Testis (tissue), 2 donors: ENCODE measurements at regions not wholly inside any gene's neighbourhood (a gene's known extent, or its start where the extent isn't known, plus 50 kb on each side); places are given as distances from the start of the nearest gene placed in this dataset.

Experiments used
- DNase-seq: peaks from one replicate; pipeline ENCODE4 v3.0.0-alpha.2; 2019
- H3K27ac ChIP-seq, 2 donors: fragments of 200-600 bp; sonication (generic); one replicate each; pipeline ENCODE4 v1.5.1; 2019
- H3K27me3 ChIP-seq: fragments of 200-600 bp; sonication (generic); one replicate; pipeline ENCODE4 v1.5.1; 2019
- H3K36me3 ChIP-seq: fragments of 200-600 bp; sonication (generic); one replicate; pipeline ENCODE4 v1.5.1; 2017; ENCODE audit warnings: low read depth; ENCODE audit errors: missing control alignments
- H3K4me1 ChIP-seq: fragments of 200-600 bp; sonication (generic); one replicate; pipeline ENCODE4 v1.5.1; 2019
- H3K4me3 ChIP-seq, 2 donors: fragments of 200-600 bp; sonication (generic); one replicate each; pipeline ENCODE4 v1.5.1; 2017 to 2019
- H3K9me3 ChIP-seq: fragments of 200-600 bp; sonication (generic); one replicate; pipeline ENCODE4 v1.5.1; 2017
- POLR2A ChIP-seq: fragments of 450-650 bp; IDR thresholded peaks from one replicate; pipeline ENCODE4 v1.6.1; 2017; ENCODE audit warnings: antibody characterized with exemption, mild to moderate bottlenecking, moderate library complexity
- WGBS, 2 donors: methylation state at CpG; one replicate each; pipeline ENCODE4 v1.1.5; 2018; 5-methylcytosine and 5-hydroxymethylcytosine counted together
- intact Hi-C: fragments of 100-400 bp; cut with DNase I; formaldehyde crosslinking; loops from one replicate; pipeline ENCODE4 v1.15.1; 2023; ENCODE audit warnings: low total_unique reads
- TF ChIP-seq, protein P1 (sequence below), 3 experiments: fragments of 450-650 bp in 2 of 3; fragments of 200-600 bp in 1 of 3; sonication (generic) in 1 of 3; IDR thresholded peaks; one replicate each; pipeline ENCODE4 v1.5.1; 2016 to 2019; ENCODE audit warnings: antibody characterized with exemption in 3 of 3, mild to moderate bottlenecking in 2 of 3, moderate library complexity in 1 of 3

DNA sequence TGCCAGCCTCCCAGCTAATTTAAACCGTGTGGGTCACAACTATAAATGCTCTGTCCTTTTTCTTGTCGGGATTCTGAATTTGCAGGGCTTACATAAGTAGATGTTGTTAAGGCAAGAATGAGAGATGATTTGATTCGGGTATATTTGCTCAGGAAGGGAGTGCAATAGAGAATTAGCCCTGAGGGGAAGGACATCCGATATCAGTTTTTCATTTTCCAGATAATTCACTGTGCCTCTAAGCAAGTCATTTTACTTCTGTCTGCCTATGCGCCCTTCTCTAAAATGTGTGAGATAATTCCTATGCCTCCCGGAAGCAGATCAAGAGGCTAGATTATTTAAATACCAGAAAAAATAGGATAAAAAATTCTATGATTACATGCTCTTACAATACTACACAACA, 300.5 kb downstream of the RMST start:
- intact Hi-C loops, result no loop called here
- TF ChIP-seq, protein P1, sequence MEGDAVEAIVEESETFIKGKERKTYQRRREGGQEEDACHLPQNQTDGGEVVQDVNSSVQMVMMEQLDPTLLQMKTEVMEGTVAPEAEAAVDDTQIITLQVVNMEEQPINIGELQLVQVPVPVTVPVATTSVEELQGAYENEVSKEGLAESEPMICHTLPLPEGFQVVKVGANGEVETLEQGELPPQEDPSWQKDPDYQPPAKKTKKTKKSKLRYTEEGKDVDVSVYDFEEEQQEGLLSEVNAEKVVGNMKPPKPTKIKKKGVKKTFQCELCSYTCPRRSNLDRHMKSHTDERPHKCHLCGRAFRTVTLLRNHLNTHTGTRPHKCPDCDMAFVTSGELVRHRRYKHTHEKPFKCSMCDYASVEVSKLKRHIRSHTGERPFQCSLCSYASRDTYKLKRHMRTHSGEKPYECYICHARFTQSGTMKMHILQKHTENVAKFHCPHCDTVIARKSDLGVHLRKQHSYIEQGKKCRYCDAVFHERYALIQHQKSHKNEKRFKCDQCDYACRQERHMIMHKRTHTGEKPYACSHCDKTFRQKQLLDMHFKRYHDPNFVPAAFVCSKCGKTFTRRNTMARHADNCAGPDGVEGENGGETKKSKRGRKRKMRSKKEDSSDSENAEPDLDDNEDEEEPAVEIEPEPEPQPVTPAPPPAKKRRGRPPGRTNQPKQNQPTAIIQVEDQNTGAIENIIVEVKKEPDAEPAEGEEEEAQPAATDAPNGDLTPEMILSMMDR (IDR thresholded peaks at IDR 0.05), result no peak
- Histone ChIP-seq H3K4me1 (no peaks in the 10 kb centered on the region), H3K36me3 (no peaks in the 10 kb centered on the region), H3K4me3 (no peak overlapping the region), H3K27ac (no peak overlapping the region), H3K27me3 (no peaks in the 10 kb centered on the region), H3K9me3 (no peaks in the 10 kb centered on the region)
- no peak for DNase-seq
- WGBS, 2 donors, result 73 to 82% methylated on average over 6 of the region's 6 CpGs

DNA sequence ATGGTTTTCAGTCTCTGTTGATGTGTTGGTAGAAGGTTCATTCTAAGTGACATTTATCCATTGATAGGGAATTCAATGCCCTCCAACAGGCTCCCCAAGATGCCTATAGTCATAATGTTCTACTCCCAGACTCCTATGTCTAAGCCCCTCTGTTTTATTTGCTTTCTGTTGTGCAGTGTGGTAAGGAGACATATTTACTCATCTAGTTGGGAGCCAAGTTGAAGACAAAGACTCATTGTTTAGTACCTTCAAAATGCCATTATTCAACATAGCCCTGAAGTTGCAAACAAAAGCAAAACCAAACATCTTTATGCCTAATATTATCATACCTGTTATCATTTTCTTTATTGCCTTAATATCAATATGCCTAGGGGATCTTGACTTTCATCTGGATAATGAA, 302.1 kb downstream of the RMST start:
- no peak overlapping the region for H3K27ac ChIP-seq
- no peaks in the 10 kb centered on the region for H3K27me3 ChIP-seq
- H3K4me3 ChIP-seq, result no peak overlapping the region
- TF ChIP-seq, protein P1 (IDR thresholded peaks at IDR 0.05), result no peak
- TF ChIP-seq POLR2A, result no peak
- H3K36me3 ChIP-seq, result no peaks in the 10 kb centered on the region
- intact Hi-C loops, result no loop called here
- no peaks in the 10 kb centered on the region for H3K4me1 ChIP-seq
- no peak for DNase-seq
- H3K9me3 ChIP-seq, result no peaks in the 10 kb centered on the region

DNA sequence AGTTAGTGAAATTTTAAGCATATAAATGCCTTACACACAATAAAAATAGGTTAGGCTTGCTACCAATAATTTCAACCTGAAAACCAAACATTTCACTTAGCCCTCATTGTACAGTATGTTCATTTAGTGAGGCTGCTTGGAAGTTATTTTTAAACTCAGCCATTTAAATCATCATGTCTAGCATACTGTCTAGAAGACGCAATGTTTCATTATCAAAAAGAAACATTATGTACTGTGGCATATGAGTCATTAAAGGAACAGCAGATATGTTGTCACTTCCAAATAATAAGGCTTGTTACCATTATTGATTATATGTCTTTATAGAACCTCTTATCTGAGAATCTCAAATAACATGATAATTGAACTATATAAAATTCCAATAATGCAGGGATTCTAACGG, 304.7 kb downstream of the RMST start:
- Histone ChIP-seq H3K36me3 (no peaks in the 10 kb centered on the region), H3K4me3 (no peak overlapping the region), H3K27ac (no peak overlapping the region), H3K27me3 (no peaks in the 10 kb centered on the region), H3K9me3 (no peaks in the 10 kb centered on the region), H3K4me1 (no peaks in the 10 kb centered on the region)
- WGBS, 2 donors, result 25 to 27% methylated on average over 2 of the region's 2 CpGs
- no peak for DNase-seq
- intact Hi-C loops, result no loop called here
- TF ChIP-seq, protein P1 (IDR thresholded peaks at IDR 0.05), result no peak
- no peak for TF ChIP-seq POLR2A

DNA sequence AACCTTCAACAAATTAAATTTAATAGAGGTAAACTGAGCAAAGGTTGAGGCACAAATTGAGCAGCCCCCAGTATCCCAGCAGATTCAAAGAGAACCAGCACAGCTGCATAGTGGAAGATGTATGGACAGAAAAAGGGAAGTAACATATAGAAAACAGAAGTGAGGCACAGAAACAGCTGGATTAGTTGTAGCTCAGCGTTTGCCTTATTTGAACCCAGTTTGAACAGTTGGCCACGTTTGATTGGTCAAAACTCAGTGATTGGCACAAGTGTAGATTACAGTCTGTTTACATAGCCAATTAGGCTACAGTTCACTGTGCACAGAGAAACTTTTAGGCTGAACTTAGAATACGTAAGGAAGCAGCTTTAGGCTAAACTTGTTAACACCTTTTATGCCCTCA, 315.5 kb downstream of the RMST start:
- no peaks in the 10 kb centered on the region for H3K36me3 ChIP-seq
- TF ChIP-seq POLR2A, result no peak
- TF ChIP-seq, protein P1 (IDR thresholded peaks at IDR 0.05), result no peak
- DNase-seq, result no peak
- H3K4me1 ChIP-seq, result no peaks in the 10 kb centered on the region
- no peaks in the 10 kb centered on the region for H3K27me3 ChIP-seq
- H3K27ac ChIP-seq, result no peak overlapping the region
- WGBS, 2 donors, result 75 to 81% methylated on average over 3 of the region's 3 CpGs
- H3K4me3 ChIP-seq, result no peak overlapping the region
- intact Hi-C loops, result no loop called here
- no peaks in the 10 kb centered on the region for H3K9me3 ChIP-seq

DNA sequence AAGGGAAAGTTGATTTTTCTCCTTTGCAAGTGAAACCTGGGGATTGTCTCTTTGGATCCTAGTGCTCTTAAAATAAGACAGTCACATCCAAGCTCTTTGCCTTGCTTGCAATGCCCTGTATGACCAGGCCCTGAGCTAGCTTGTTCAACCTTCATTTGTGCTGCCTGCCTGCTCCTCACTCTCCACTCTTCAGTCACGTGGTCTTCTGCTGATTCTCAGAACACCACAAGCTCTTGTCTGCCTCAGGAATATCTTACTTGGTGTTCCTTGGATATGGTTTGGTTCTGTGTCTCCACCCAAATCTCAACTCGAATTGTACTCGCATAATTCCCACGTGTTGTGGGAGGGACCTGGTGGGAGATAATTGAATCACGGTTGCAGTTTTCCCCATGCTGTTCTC, 318.7 kb downstream of the RMST start:
- no peaks in the 10 kb centered on the region for H3K4me1 ChIP-seq
- no peaks in the 10 kb centered on the region for H3K36me3 ChIP-seq
- intact Hi-C loops, result no loop called here
- no peaks in the 10 kb centered on the region for H3K27me3 ChIP-seq
- no peaks in the 10 kb centered on the region for H3K9me3 ChIP-seq
- 81 to 83% methylated on average over 5 of the region's 5 CpGs for WGBS, 2 donors
- H3K27ac ChIP-seq, result no peak overlapping the region
- TF ChIP-seq POLR2A, result no peak
- TF ChIP-seq, protein P1 (IDR thresholded peaks at IDR 0.05), result no peak
- DNase-seq, result no peak
- H3K4me3 ChIP-seq, result no peak overlapping the region
